Motor neuron (in vitro differentiated cells): ENCODE measurements at regions not wholly inside any gene's neighbourhood (a gene's known extent, or its start where the extent isn't known, plus 50 kb on each side); places are given as distances from the start of the nearest gene placed in this dataset.

ENCODE experiments used
- ATAC-seq, 8 experiments: fragments of 200-7000 bp; cut with Tn5 transposase; replicated peaks in 6 of 8; 2 replicates each; pipeline ENCODE4 v1.8.0; 2021; ENCODE audit warnings: mild to moderate bottlenecking in 8 of 8, moderate library complexity in 8 of 8
- H3K27ac ChIP-seq, 2 donors: fragments of 250-450 bp; sonication (Bioruptor Pico); 2 replicates each; pipeline ENCODE4 v1.9.0; 2021; ENCODE audit warnings: antibody characterized with exemption in 2 of 2, mild to moderate bottlenecking in 2 of 2, moderate library complexity in 1 of 2
- H3K4me1 ChIP-seq, 2 donors: fragments of 250-450 bp; sonication (Bioruptor Pico); replicated peaks in 1 of 2; 2 replicates each; pipeline ENCODE4 v1.6.1; 2021; ENCODE audit warnings: antibody characterized with exemption in 2 of 2, mild to moderate bottlenecking in 2 of 2, moderate library complexity in 1 of 2
- H3K4me3 ChIP-seq, 5 donors: fragments of 250-450 bp; sonication (Bioruptor Pico); 2 replicates each; pipeline ENCODE4 v1.9.0; 2021; ENCODE audit warnings: antibody characterized with exemption in 5 of 5, mild to moderate bottlenecking in 5 of 5, moderate library complexity in 4 of 5
- WGBS, 10 experiments: fragments of 450-650 bp; shearing (Covaris generic); methylation state at CpG; one replicate each; pipeline ENCODE4 v1.0.0; 2022; 5-methylcytosine and 5-hydroxymethylcytosine counted together
- in situ Hi-C, 9 experiments: fragments of 400-800 bp; cut with MboI; loops; one replicate each; pipeline ENCODE4 v1.15.0; 2021; ENCODE audit warnings: low sequenced_read_pairs in 9 of 9, low pct_unique_long_range_greater_than_20kb in 2 of 9; ENCODE audit not compliant: unreplicated experiment in 9 of 9

DNA sequence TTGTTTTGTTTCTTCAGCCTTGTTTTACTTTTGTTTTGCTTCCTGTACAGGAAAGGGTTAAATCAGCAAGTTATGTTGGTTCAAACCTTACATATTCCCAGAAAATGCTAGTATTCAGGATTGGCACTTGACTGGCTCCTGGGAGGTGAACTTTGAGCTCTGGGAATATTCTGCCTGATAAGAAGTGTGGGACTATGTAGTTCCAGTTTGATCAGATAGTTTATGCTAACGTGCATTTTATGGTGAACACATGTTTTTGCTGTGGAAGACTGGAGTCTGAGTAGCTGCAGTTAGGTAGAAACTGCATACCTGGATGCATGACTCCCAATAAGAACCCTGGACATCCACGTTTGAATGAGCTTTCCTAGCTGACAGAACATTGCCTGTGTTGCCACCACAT, 603.1 kb upstream of the HS6ST1 start:
- H3K4me3 ChIP-seq: no peak overlapping the region
- 0 to 71% (median 62%) methylated on average over 1 to 2 of the region's 2 CpGs; no CpG with 5 or more reads in 3 of the 10 experiments for WGBS, 10 experiments

GRCh38 chr2:128922154-128922553, 603.5 kb upstream of the HS6ST1 start:
- in situ Hi-C loops: no loop called here
- no peaks in the 10 kb centered on the region for H3K4me1 ChIP-seq
- WGBS, 10 experiments: 0 to 100% (median 78%) methylated on average over 1 to 2 of the region's 2 CpGs
- no peak for ATAC-seq
- no peak overlapping the region for H3K27ac ChIP-seq
- H3K4me3 ChIP-seq: no peak overlapping the region

More for the DNA sequence above, 603.1 kb upstream of the HS6ST1 start:
- Histone ChIP-seq H3K4me1 (no peaks in the 10 kb centered on the region), H3K27ac (no peak overlapping the region)
- in situ Hi-C loops: no loop called here
- no peak for ATAC-seq

GRCh38 chr2:128925631-128926030, 607.0 kb upstream of the HS6ST1 start:
- Histone ChIP-seq H3K4me3 (no peak overlapping the region), H3K27ac (no peak overlapping the region), H3K4me1 (no peaks in the 10 kb centered on the region)
- ATAC-seq: no peak
- in situ Hi-C loops: no loop called here

GRCh38 chr2:128930101-128930500, 611.4 kb upstream of the HS6ST1 start:
- no peak overlapping the region for H3K4me3 ChIP-seq
- 0 to 100% (median 76%) methylated on average over 1 of the region's 1 CpG for WGBS, 10 experiments
- no peaks in the 10 kb centered on the region for H3K4me1 ChIP-seq
- ATAC-seq: no peak
- H3K27ac ChIP-seq: no peak overlapping the region
- in situ Hi-C loops: no loop called here

GRCh38 chr2:128940378-128940777, 621.7 kb upstream of the HS6ST1 start:
- H3K4me1 ChIP-seq: no peaks in the 10 kb centered on the region
- no peak overlapping the region for H3K4me3 ChIP-seq
- in situ Hi-C loops: no loop called here
- WGBS, 10 experiments: 47 to 100% (median 90%) methylated on average over 1 to 9 of the region's 12 CpGs; no CpG with 5 or more reads in 2 of the 10 experiments
- no peak for ATAC-seq
- no peak overlapping the region for H3K27ac ChIP-seq

- in situ Hi-C loops: no loop called here
- H3K27ac ChIP-seq: no peak overlapping the region
- no peak for ATAC-seq
- H3K4me1 ChIP-seq: no peaks in the 10 kb centered on the region
- 23 to 80% (median 70%) methylated on average over 1 to 3 of the region's 3 CpGs; no CpG with 5 or more reads in 4 of the 10 experiments for WGBS, 10 experiments
- no peak overlapping the region for H3K4me3 ChIP-seq
Observed at GRCh38 chr2:128941751-128942150, 623.1 kb upstream of the HS6ST1 start.

DNA sequence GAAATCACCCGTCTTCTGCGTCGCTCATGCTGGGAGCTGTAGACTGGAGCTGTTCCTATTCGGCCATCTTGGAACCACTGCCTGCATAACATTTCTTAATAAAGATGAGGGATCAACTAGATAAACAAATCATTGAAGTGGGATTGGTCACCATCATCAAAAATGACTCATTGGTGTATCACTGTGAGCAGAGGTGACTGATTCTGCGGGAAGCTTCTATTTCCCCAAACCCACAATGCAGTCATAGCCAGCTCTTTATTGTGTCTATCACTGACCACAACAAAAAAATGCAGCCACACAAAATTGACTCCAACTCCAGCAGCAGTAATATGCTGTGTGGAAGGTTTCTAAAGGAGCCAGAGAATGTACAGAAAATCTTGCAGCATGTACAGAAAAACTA, 630.7 kb upstream of the HS6ST1 start:
- Histone ChIP-seq H3K4me3 (no peak overlapping the region), H3K4me1 (no peaks in the 10 kb centered on the region), H3K27ac (no peak overlapping the region)
- 80 to 97% (median 85%) methylated on average over 1 to 4 of the region's 5 CpGs; no CpG with 5 or more reads in 7 of the 10 experiments for WGBS, 10 experiments
- ATAC-seq: peak in 1 of 8 experiments; percentile 54
- in situ Hi-C loops: no loop called here

- WGBS, 10 experiments: 0 to 90% (median 56%) methylated on average over 1 to 3 of the region's 4 CpGs; no CpG with 5 or more reads in 5 of the 10 experiments
Observed at GRCh38 chr2:128950758-128951157, 632.1 kb upstream of the HS6ST1 start.

DNA sequence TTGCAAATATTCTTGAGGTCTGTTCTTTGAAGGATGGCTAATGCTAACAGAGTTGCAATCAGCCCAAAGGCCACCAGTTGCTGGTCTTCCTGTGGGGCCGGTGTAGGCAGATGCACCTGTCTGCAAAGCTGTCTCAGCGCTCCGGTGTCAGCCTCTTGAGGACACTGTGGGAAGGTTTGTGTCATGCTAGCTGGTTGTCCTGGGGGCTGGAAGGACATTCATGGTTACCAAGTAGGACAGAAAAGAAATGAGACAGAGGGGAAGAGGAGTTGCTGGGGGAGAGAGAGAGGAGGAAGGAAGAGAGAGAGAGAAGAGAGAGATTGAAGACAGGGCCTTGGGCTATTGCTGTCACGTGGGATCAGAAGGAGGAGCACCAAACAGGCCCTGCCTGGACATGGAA, 639.6 kb upstream of the HS6ST1 start:
- 0 to 81% (median 40%) methylated on average over 1 to 4 of the region's 4 CpGs; no CpG with 5 or more reads in 5 of the 10 experiments for WGBS, 10 experiments
- in situ Hi-C loops: no loop called here
- Histone ChIP-seq H3K27ac (no peak overlapping the region), H3K4me1 (no peaks in the 10 kb centered on the region), H3K4me3 (no peak overlapping the region)
- ATAC-seq: no peak

More at GRCh38 chr2:128950758-128951157, 632.1 kb upstream of the HS6ST1 start:
- ATAC-seq: no peak
- Histone ChIP-seq H3K27ac (no peak overlapping the region), H3K4me1 (no peaks in the 10 kb centered on the region), H3K4me3 (no peak overlapping the region)
- in situ Hi-C loops: no loop called here

DNA sequence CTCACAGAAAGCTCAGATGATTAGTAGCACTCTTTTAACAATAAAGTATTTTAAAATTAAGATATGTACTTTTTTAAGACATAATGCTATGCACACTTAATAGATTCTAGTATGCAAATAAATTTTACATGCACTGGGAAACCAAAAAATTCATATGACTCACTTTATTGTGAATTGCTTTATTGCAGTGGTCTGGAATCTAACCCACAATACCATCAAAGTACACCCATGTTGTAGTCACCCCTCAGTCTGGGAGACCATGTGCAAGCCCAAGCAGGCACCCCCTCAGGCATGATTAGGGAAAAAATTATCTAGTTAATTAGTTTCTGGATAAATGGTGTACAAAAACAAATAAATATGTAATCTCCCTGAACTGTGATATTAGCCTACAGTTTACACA, 649.0 kb upstream of the HS6ST1 start:
- in situ Hi-C loops: no loop called here
- Histone ChIP-seq H3K27ac (no peak overlapping the region), H3K4me3 (no peak overlapping the region), H3K4me1 (no peaks in the 10 kb centered on the region)
- ATAC-seq: peak in 2 of 8 experiments; percentile 44 to 70

DNA sequence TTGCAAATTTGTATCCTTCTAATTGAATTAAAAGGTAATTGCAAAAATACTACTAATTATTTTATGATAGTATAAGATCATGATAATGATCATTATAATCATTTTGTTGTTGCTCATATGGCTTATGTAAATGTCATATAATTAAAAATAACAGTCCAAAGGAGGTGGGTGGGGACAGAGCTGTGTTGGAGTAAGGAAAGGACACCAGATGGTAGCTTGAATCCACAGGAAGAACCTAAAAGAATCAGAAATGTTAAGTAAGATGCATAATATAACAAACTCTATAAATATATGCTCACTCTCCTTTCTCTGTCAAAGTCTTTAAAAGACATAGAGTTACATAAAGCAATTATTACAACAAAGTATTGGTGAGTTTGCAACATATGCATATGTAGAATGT, 650.7 kb upstream of the HS6ST1 start:
- H3K27ac ChIP-seq: no peak overlapping the region
- in situ Hi-C loops: no loop called here

GRCh38 chr2:128970332-128971116, 651.9 kb upstream of the HS6ST1 start:
- in situ Hi-C loops: no loop called here
- Histone ChIP-seq H3K27ac (no peak overlapping the region), H3K4me3 (no peak overlapping the region), H3K4me1 (peaks cover 0 to 6% of the 10 kb centered on the region in 2 donors)
- 18 to 100% (median 64%) methylated on average over 1 to 10 of the region's 10 CpGs for WGBS, 10 experiments
- ATAC-seq: peak in 1 of 8 experiments; percentile 21

More for the DNA sequence above, 650.7 kb upstream of the HS6ST1 start:
- Histone ChIP-seq H3K4me3 (no peak overlapping the region), H3K4me1 (peaks cover 0 to 6% of the 10 kb centered on the region in 2 donors)
- peak in 1 of 8 experiments; percentile 54 for ATAC-seq

- no peak for ATAC-seq
- WGBS, 10 experiments: 33 to 100% (median 93%) methylated on average over 1 to 4 of the region's 4 CpGs; no CpG with 5 or more reads in 5 of the 10 experiments
- in situ Hi-C loops: no loop called here
Observed at GRCh38 chr2:128973566-128973965, 654.9 kb upstream of the HS6ST1 start.

DNA sequence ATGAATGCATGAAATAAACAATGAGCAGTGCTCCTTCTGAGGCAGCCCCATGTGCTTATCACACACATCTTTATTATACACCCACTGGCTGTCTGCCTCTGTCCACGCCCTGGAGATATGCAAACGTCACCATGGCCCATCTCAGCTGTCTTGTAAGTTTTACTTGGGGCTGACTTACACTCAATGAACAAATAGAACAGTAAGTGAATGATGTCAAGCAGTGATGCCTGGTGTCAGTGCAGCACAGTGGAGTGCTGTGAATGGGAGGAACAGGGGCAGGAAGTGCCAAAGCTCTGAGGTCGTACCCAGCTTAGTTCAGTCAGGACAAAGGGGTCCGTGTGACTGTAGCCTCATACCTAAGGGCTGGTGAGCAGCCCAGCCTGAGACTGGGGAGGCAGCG, 659.5 kb upstream of the HS6ST1 start:
- Histone ChIP-seq H3K27ac (no peak overlapping the region), H3K4me3 (no peak overlapping the region), H3K4me1 (peaks cover 4 to 10% of the 10 kb centered on the region in 2 donors)
- 0 to 90% (median 51%) methylated on average over 1 to 5 of the region's 5 CpGs; no CpG with 5 or more reads in 2 of the 10 experiments for WGBS, 10 experiments
- peak; percentile 86 to 99 (median 95) for ATAC-seq
- in situ Hi-C loops: no loop called here

More at GRCh38 chr2:128973566-128973965, 654.9 kb upstream of the HS6ST1 start:
- Histone ChIP-seq H3K27ac (no peak overlapping the region), H3K4me3 (no peak overlapping the region), H3K4me1 (peaks cover 2 to 11% of the 10 kb centered on the region in 2 donors)
